ENCODE measurements at regions not wholly inside any gene's neighbourhood (a gene's known extent, or its start where the extent isn't known, plus 50 kb on each side); places are given as distances from the start of the nearest gene placed in this dataset.

DNA sequence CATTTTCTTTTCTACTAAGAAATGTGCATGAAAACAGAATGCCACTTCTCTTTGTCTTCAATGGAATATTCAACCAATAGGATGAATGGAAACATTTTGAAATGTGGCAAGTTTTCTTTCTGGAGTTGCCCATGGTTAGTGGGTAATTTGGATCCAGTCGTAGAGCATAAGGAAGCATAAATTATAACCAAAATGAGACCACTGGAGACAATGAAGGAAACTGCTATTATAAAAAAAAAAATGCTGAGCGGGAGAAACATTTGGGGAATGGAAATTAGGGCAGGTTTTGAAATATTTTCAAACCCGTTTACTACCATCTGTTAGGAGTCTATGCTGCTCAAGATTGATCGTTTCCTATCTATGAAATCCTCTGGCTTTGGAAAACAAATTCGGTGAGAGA is 182.9 kb upstream of the PRKCQ start:
- TF ChIP-seq NCOA6 (IDR thresholded peaks at IDR 0.05) = no peak
- no peak for TF ChIP-seq EHMT2 (IDR thresholded peaks at IDR 0.05)
- no peak for TF ChIP-seq POLR2G (IDR thresholded peaks at IDR 0.05; ENCODE audit: low read depth, low read length)
- TF ChIP-seq ZNF318 (IDR thresholded peaks at IDR 0.05; ENCODE audit: borderline replicate concordance in 1 of 2, low read depth in 1 of 2) = no peak
